Left forelimb (tissue), 1 donor: ENCODE measurements at regions not wholly inside any gene's neighbourhood (a gene's known extent, or its start where the extent isn't known, plus 50 kb on each side); places are given as distances from the start of the nearest gene placed in this dataset.

Source experiments
- DNase-seq: peaks from one replicate; pipeline ENCODE4 v3.0.0-alpha.2; 2018; ENCODE audit warnings: low spot score

DNA sequence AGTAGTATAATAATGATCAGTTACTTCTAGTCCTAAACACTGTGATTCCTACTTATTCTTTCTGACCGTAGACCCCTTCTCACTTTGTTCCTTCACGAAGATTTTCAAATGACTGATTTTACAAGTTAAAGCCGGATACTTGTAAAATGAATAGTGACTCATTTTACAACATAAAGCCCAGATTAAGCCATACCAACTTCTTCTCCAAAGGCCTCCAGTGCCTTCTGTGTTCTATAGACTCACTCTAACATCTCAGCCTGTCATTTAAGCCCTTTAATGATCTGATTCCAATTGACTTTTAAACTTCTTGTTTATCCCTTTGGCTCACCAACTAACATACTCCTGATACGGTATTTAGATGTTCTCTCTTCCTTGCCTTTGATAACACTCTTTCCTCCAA is 480.0 kb upstream of the HS3ST1 start:
- no peak for DNase-seq

GRCh38 chr4:11908205-11908604 is 479.5 kb upstream of the HS3ST1 start:
- DNase-seq: no peak

DNA sequence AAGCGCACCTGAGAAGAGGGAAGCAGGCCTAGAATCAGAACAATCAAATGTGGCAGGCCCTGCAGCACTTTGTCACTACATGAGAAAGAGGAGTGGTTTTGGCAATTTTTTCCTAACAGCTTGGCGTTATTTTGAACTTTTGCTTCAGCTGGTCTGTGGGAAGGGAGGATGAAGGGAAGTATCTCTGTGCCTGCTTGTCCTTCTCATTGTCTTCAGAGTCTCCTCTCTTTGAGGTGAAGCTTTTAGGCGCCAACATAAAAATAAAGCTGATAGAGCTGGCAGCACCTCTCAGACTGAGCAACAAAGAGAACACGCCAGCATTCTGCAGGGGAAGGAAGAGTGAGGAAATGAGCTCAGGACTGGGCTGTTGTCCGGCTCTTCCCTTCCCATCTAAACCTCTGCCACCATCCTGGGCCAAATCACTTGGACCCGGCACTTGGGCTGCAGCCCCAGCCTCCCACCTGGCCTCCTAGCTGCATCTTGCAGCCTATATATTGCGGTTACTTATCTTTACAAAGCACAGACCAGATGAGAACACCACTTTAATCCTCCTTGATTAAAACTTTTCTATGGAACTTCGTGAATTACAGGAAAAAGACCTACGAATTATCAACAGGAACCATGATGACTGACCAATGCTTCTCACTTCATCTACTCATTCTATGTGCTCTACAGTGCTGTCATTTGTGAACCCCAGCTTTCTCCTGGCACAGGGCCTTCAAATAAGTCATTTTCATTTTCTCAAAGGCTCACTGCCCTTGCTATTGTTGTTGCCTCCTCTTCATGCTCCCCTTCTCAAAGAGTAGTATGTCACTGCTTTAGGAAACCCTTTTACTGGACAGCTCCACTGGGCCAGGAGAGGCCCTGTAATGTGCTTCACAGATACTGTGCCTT is 476.4 kb upstream of the HS3ST1 start:
- no peak for DNase-seq

- no peak for DNase-seq
Observed at GRCh38 chr4:11904117-11904535, 475.4 kb upstream of the HS3ST1 start.

GRCh38 chr4:11901089-11901488 is 472.4 kb upstream of the HS3ST1 start:
- no peak for DNase-seq

- no peak for DNase-seq
Observed at GRCh38 chr4:11900359-11900758, 471.7 kb upstream of the HS3ST1 start.

DNA sequence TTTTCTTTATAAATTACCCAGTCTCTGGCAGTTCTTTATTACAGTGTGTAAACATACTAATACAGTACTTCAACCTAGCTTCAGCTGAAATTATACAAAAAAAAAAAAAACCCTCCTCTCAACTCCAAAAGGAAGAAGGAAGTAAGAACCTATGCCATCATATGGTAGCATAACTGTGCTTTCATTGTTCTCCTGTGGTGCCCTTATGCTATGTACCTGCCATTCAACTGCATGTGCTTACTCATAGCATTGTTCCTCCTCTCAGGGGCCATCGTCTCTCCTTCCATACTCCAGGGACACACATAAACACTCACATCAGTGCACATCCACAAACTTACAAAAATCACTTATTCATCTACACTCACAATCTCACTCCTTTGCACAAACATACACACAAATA is 470.1 kb upstream of the HS3ST1 start:
- DNase-seq: no peak

DNA sequence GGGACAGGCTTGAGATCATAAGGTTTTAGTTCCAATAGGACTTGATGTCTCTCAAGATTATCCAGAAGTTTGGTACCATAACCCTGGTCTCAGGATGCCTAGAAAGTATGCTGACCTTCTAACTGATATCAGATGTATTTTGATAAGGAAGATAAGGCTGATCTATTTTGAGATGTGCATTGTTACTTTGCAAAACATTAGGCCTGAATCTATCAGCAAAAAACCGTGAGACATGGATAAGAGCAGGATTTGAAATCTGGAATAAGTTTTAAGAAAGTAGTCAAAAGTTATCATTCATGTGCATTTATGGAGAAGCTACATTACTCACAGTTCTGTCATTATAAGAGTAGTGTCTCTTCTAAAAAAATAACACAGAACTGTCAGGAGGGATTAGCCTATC is 467.1 kb upstream of the HS3ST1 start:
- DNase-seq: no peak

DNA sequence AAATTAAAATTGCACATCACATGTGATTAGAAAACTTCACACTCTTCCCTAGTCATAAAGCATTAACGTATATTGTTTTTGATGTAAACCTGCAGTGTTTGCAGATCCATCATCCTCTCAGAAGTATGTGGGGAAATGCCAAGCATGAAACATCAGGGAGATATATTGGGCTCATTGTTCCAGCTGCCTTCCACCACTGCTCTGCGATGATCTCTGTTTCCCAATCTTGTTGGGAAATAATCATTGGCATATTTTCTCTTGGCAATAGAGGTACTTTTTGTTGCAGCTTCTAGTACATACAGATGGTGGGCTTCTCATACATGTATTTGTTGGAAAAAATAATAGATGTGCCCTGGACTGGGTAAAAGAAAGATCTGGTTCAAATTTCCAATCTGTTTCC is 466.3 kb upstream of the HS3ST1 start:
- DNase-seq: no peak

- DNase-seq: no peak
Observed at GRCh38 chr4:11894221-11894620, 465.5 kb upstream of the HS3ST1 start.

GRCh38 chr4:11889099-11889498 is 460.4 kb upstream of the HS3ST1 start:
- DNase-seq: no peak

DNA sequence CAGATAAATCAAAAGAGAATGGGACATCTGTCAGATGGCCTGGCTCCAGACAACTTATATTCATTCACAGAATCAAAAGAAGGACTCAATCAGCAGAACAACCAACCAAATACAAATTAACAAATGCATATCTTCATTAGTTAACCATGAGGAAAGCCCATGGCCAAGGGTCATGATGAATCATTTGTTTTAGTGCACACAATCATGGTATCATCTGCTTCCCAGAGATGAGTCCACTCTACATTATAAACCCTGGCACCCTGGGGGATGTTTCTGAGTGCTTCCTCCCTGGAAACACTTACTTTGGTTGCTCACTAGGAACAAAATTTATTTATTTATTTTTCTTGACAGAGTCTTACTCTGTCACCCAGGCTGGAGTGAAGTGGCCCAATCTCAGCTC is 453.3 kb upstream of the HS3ST1 start:
- DNase-seq: no peak

GRCh38 chr4:11881364-11881763 is 452.7 kb upstream of the HS3ST1 start:
- no peak for DNase-seq

DNA sequence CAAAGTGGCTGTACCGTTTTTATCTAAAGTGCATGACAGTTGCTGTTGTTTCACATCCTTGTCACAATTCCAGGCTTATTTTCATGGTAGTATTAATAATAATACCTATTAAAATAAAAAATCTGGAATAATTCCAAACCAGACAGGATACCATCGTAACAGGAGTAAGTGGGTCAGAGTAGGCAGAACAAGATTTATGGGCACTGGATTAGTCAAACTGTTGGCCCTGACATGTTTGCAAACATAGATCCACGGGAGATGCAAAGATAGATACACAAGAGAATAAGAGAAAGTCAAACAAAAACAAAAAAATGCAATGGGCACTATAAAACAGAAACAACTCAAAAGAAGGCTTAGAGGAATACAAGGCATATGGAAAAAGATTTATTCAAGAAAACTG is 449.5 kb upstream of the HS3ST1 start:
- no peak for DNase-seq

GRCh38 chr4:11876104-11876503 is 447.4 kb upstream of the HS3ST1 start:
- no peak for DNase-seq

DNA sequence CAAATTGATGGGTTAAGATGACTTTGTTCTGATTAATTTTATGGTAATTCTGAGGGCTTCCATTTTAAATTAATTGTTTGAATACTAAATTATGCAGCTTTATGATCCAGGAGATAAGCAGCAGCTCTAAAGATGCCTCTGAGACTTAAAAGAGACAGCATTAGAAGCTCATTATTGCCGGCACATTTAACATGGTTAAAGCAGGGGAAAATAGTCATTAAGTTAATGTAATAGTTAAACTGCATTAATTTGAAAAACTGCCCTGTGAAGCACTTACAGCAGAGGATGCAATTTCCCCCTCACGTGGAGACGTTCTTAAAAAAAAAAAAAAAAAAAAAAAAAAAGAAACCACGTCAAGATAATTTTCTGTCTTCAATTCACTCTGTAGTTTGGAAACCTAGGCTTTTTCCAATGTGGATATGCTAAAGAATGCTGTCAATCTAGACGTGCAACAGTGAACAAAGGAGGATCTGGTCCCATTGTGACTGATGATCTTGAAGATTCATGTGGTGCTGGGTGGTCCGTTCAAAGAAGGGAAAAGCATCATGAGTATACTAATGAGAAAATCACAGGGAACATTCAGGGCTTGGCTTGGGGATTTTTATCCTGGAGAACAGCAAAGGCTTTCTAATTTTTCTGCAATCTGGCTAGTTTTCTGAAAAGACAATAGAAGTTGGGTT is 440.6 kb upstream of the HS3ST1 start:
- DNase-seq: no peak

DNA sequence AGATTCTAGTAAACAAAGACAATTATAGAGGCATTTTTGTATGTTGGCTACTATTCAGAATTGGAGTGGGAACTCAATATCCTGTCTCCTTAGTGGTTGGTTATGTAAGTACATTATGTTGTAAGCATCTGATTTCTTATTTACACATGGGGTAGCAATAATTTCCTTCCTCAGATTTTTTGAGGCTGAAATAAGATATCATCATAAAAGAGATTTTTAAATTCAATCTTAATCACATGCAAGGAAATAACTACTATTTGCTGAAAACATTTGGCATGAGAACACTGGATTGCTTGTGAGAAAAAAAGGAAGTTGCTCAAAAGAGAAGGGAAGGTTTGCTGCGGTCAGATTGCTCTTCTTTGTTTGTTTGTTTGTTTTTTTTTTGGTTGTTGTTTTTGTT is 437.7 kb upstream of the HS3ST1 start:
- no peak for DNase-seq

- DNase-seq: no peak
Observed at GRCh38 chr4:11860996-11861395, 432.3 kb upstream of the HS3ST1 start.

GRCh38 chr4:11857881-11858280 is 429.2 kb upstream of the HS3ST1 start:
- no peak for DNase-seq

- DNase-seq: no peak
Observed at GRCh38 chr4:11847167-11847566, 418.5 kb upstream of the HS3ST1 start.

DNA sequence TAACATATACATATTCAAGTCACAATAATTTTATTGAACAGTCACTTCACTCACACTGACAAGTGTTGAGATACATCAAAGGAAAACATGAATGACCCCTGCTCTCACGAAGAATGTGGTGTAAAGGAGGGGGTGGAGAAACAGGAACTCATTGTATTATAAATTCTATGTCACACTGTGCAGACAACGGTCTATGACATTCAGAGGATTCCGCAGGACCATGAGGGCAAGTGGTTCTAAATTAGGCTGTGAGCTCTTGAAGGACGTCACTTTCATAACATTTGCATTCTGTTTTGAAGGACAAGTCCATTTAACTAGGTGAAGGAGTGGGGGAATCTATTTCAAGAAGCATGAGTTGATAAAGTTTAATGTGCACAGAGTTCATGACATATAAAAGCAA is 415.2 kb upstream of the HS3ST1 start:
- no peak for DNase-seq

GRCh38 chr4:11843340-11843739 is 414.6 kb upstream of the HS3ST1 start:
- DNase-seq: no peak

DNA sequence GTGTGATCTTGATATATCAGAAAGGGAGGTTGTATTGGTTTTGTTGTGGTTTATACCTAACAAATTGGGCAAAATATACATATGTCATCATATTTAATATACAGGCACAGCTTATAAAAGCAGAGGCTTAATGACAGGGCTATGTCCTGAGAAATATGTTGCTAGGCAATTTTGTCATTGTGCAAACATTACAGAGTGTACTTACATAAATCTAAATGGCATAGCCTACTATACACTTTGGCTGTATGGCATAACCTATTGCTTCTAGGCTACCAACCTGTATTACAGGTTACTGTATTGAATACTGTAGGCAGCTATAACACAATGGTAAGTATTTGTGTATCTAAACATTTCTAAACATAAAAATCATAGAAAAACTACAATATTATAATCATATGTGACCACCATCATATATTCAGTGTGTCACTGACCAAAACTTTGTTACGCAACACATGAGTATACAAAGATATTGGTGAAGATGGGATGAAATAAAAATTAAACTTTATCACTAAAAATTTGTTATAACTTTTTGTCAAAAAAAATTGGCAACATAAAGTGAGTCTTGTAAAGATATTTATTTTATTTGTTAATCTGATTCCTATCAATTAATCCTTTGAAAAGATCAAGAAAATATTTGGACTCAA is 414.0 kb upstream of the HS3ST1 start:
- no peak for DNase-seq
